Liver (tissue), 8 donors: ENCODE measurements at regions not wholly inside any gene's neighbourhood (a gene's known extent, or its start where the extent isn't known, plus 50 kb on each side); places are given as distances from the start of the nearest gene placed in this dataset.

Source experiments
- DNase-seq: peaks from one replicate; pipeline ENCODE4 v3.0.0-alpha.2; 2017; ENCODE audit warnings: low spot score
- H3K27ac ChIP-seq, 2 donors: one replicate each; pipeline ENCODE4 v1.7.0; 2013; ENCODE audit warnings: inconsistent platforms in 2 of 2, low read length in 2 of 2, control low read depth in 1 of 2, low read depth in 1 of 2, mild to moderate bottlenecking in 1 of 2
- H3K27me3 ChIP-seq, 4 donors: one replicate each; pipeline versions ENCODE4 v1.6.1 to v1.7.0; 2013; ENCODE audit warnings: low read length in 3 of 4, inconsistent platforms in 1 of 4, mild to moderate bottlenecking in 1 of 4, moderate library complexity in 1 of 4; ENCODE audit not compliant: control insufficient read depth in 4 of 4, insufficient read depth in 4 of 4
- H3K36me3 ChIP-seq, 4 donors: one replicate each; pipeline versions ENCODE4 v1.6.1 to v1.7.0; 2013; ENCODE audit warnings: low read length in 3 of 4, mild to moderate bottlenecking in 3 of 4, low read depth in 1 of 4, moderate library complexity in 1 of 4; ENCODE audit not compliant: control insufficient read depth in 4 of 4, insufficient read depth in 3 of 4
- H3K4me1 ChIP-seq, 4 donors: one replicate each; pipeline versions ENCODE4 v1.6.1 to v1.7.0; 2013; ENCODE audit warnings: low read length in 3 of 4, mild to moderate bottlenecking in 3 of 4, moderate library complexity in 1 of 4; ENCODE audit not compliant: control insufficient read depth in 4 of 4, insufficient read depth in 4 of 4
- H3K4me3 ChIP-seq, 3 donors: one replicate each; pipeline versions ENCODE4 v1.6.1 to v1.7.0; 2013; ENCODE audit warnings: low read length in 3 of 3, control low read depth in 1 of 3, low read depth in 1 of 3, mild to moderate bottlenecking in 1 of 3
- H3K9ac ChIP-seq, 2 donors: one replicate each; pipeline ENCODE4 v1.7.0; 2013; ENCODE audit warnings: low read length in 2 of 2, mild to moderate bottlenecking in 2 of 2, moderate library complexity in 2 of 2, control low read depth in 1 of 2, low read depth in 1 of 2
- H3K9me3 ChIP-seq, 4 donors: one replicate each; pipeline versions ENCODE4 v1.6.1 to v1.7.0; 2013; ENCODE audit warnings: low read length in 3 of 4; ENCODE audit not compliant: control insufficient read depth in 4 of 4
- CTCF ChIP-seq: fragments of 150-350 bp; IDR thresholded peaks from 2 replicates; pipeline ENCODE4 v1.5.1; 2017; ENCODE audit warnings: improper control_type of control experiment, low read depth, low read length; ENCODE audit not compliant: missing input control
- EGR1 ChIP-seq, 2 donors: IDR thresholded peaks; 2 replicates each; pipeline ENCODE4 v1.6.1; 2016 to 2018; ENCODE audit warnings: antibody characterized with exemption in 2 of 2, low read depth in 2 of 2
- FOXA1 ChIP-seq: IDR thresholded peaks from 2 replicates; pipeline ENCODE4 v1.6.1; 2016; ENCODE audit warnings: antibody characterized with exemption
- FOXA2 ChIP-seq: IDR thresholded peaks from 2 replicates; pipeline ENCODE4 v1.6.1; 2016; ENCODE audit warnings: antibody characterized with exemption
- GABPA ChIP-seq, 2 donors: IDR thresholded peaks in 1 of 2; conservative IDR thresholded peaks in 1 of 2; 2 replicates each; pipeline ENCODE4 v1.6.1; 2016; ENCODE audit warnings: antibody characterized with exemption in 2 of 2, mild to moderate bottlenecking in 1 of 2, moderate library complexity in 1 of 2
- HNF4A ChIP-seq, 2 donors: conservative IDR thresholded peaks; 2 replicates each; pipeline ENCODE4 v1.6.1; 2016; ENCODE audit warnings: antibody characterized with exemption in 2 of 2, mild to moderate bottlenecking in 2 of 2
- MAX ChIP-seq: IDR thresholded peaks from 2 replicates; pipeline ENCODE4 v1.6.1; 2016; ENCODE audit warnings: antibody characterized with exemption
- NR2F2 ChIP-seq: IDR thresholded peaks from 2 replicates; pipeline ENCODE4 v1.6.1; 2016; ENCODE audit warnings: antibody characterized with exemption
- RAD21 ChIP-seq, 2 donors: IDR thresholded peaks; 2 replicates each; pipeline ENCODE4 v1.6.1; 2016; ENCODE audit warnings: antibody characterized with exemption in 2 of 2, mild to moderate bottlenecking in 2 of 2
- REST ChIP-seq: IDR thresholded peaks from 2 replicates; pipeline ENCODE4 v1.6.1; 2016; ENCODE audit warnings: antibody characterized with exemption, mild to moderate bottlenecking
- RXRA ChIP-seq, 2 donors: IDR thresholded peaks; 2 replicates each; pipeline ENCODE4 v1.6.1; 2017 to 2018; ENCODE audit warnings: antibody characterized with exemption in 2 of 2, mild to moderate bottlenecking in 1 of 2
- TAF1 ChIP-seq: conservative IDR thresholded peaks from 2 replicates; pipeline ENCODE4 v1.6.1; 2016; ENCODE audit warnings: antibody characterized with exemption, mild to moderate bottlenecking
- ZBTB33 ChIP-seq: IDR thresholded peaks from 2 replicates; pipeline ENCODE4 v1.6.1; 2016; ENCODE audit warnings: antibody characterized with exemption
- WGBS: extraction: QIAGEN DNeasy Blood & Tissue Kit; methylation state at CpG from one replicate; pipeline ENCODE4 v1.1.7; 2013; 5-methylcytosine and 5-hydroxymethylcytosine counted together
- donor health status: healthy.
- donor health status: healthy.
- donor health status: healthy.
- donor health status: healthy.
- donor health status: healthy.

GRCh38 chr16:75931043-75931442 is 204.8 kb upstream of the CPHXL start (continued):
- TF ChIP-seq CTCF (no peak), FOXA1 (no peak), FOXA2 (no peak), TAF1 (no peak), RAD21 (IDR thresholded peaks at IDR 0.05) (no peak), ZBTB33 (no peak)

- TF ChIP-seq HNF4A (conservative IDR thresholded peaks at IDR 0.05) (no peak), RAD21 (IDR thresholded peaks at IDR 0.05) (no peak), RXRA (IDR thresholded peaks at IDR 0.05) (no peak), ZBTB33 (no peak), FOXA1 (no peak), EGR1 (IDR thresholded peaks at IDR 0.05; ENCODE audit: low read depth in 2 of 2) (no peak), REST (no peak), MAX (no peak), NR2F2 (no peak), FOXA2 (no peak), GABPA (IDR thresholded peaks at IDR 0.05 in 1 of 2, conservative IDR thresholded peaks at IDR 0.05 in 1 of 2) (no peak)
- Histone ChIP-seq H3K4me3 (no peak overlapping the region), H3K4me1 (no peaks in the 10 kb centered on the region), H3K36me3 (no peaks in the 10 kb centered on the region), H3K27ac (no peak overlapping the region), H3K9me3 (peaks cover 0 to 2% (median 0%) of the 10 kb centered on the region in 4 donors), H3K9ac (no peak overlapping the region), H3K27me3 (no peaks in the 10 kb centered on the region)
- WGBS: 81% methylated on average over 1 of the region's 1 CpG
- DNase-seq: no peak
These were observed 205.7 kb upstream of the CPHXL start for GRCh38 chr16:75931970-75932369.
